GM23338 (cell line): ENCODE measurements at regions not wholly inside any gene's neighbourhood (a gene's known extent, or its start where the extent isn't known, plus 50 kb on each side); places are given as distances from the start of the nearest gene placed in this dataset.

Experiments used
- ATAC-seq: fragments of 200-7000 bp; cut with Tn5 transposase; 3 replicates; pipeline ENCODE4 v1.9.1; 2020
- DNase-seq: peaks from one replicate; pipeline ENCODE4 v3.0.0-alpha.2; 2015; ENCODE audit warnings: low spot score
- H2AFZ ChIP-seq: fragments of 200-600 bp; sonication (generic); 2 replicates; pipeline ENCODE4 v1.8.0; 2016; ENCODE audit warnings: antibody characterized with exemption, mild to moderate bottlenecking, moderate library complexity
- H3F3A ChIP-seq: fragments of 200-600 bp; sonication (generic); replicated peaks from 2 replicates; pipeline ENCODE4 v1.8.0; 2017; ENCODE audit warnings: antibody characterized with exemption, mixed run types, low read depth
- H3K27ac ChIP-seq: fragments of 200-600 bp; sonication (generic); 2 replicates; pipeline ENCODE4 v1.6.1; 2016; ENCODE audit warnings: low read depth
- H3K27me3 ChIP-seq: fragments of 200-600 bp; sonication (generic); 2 replicates; pipeline ENCODE4 v1.8.0; 2016; ENCODE audit warnings: mild to moderate bottlenecking, mixed run types, moderate library complexity; ENCODE audit not compliant: insufficient read depth
- H3K36me3 ChIP-seq: fragments of 200-600 bp; sonication (generic); 2 replicates; pipeline ENCODE4 v1.8.0; 2016; ENCODE audit warnings: mild to moderate bottlenecking; ENCODE audit not compliant: insufficient read depth
- H3K4me1 ChIP-seq: fragments of 200-600 bp; sonication (generic); 2 replicates; pipeline ENCODE4 v1.8.0; 2016; ENCODE audit warnings: mild to moderate bottlenecking, moderate library complexity; ENCODE audit not compliant: insufficient read depth
- H3K4me2 ChIP-seq: fragments of 200-600 bp; sonication (generic); 2 replicates; pipeline ENCODE4 v1.7.1; 2017; ENCODE audit warnings: mixed run types
- H3K4me3 ChIP-seq: fragments of 200-600 bp; sonication (generic); 2 replicates; pipeline ENCODE4 v1.6.1; 2016; ENCODE audit warnings: mixed run types
- H3K79me2 ChIP-seq: fragments of 200-600 bp; sonication (generic); replicated peaks from 2 replicates; pipeline ENCODE4 v1.8.0; 2017; ENCODE audit warnings: mild to moderate bottlenecking; ENCODE audit not compliant: insufficient read depth
- H3K9me2 ChIP-seq: fragments of 200-600 bp; sonication (generic); 2 replicates; pipeline ENCODE4 v1.8.0; 2017; ENCODE audit not compliant: insufficient read depth
- H4K20me1 ChIP-seq: fragments of 200-600 bp; sonication (generic); replicated peaks from 2 replicates; pipeline ENCODE4 v1.8.0; 2017; ENCODE audit warnings: mild to moderate bottlenecking; ENCODE audit not compliant: insufficient read depth
- H3K27ac Mint-ChIP-seq: 2 replicates; pipeline ENCODE4 v1.8.0; 2020; ENCODE audit warnings: inconsistent platforms, mild to moderate bottlenecking, moderate library complexity, mixed read lengths
- H3K27me3 Mint-ChIP-seq: 3 replicates; pipeline ENCODE4 v1.8.0; 2022; ENCODE audit warnings: low read depth, mild to moderate bottlenecking, moderate library complexity, mixed read lengths, inconsistent platforms; ENCODE audit not compliant: insufficient read depth, poor library complexity
- H3K36me3 Mint-ChIP-seq: 3 replicates; pipeline ENCODE4 v1.8.0; 2021; ENCODE audit warnings: low read depth, mild to moderate bottlenecking, inconsistent platforms, moderate library complexity, mixed read lengths
- H3K4me1 Mint-ChIP-seq: 3 replicates; pipeline ENCODE4 v1.8.0; 2020; ENCODE audit warnings: mild to moderate bottlenecking, inconsistent platforms, mixed read lengths
- H3K4me3 Mint-ChIP-seq: 3 replicates; pipeline ENCODE4 v1.8.0; 2021; ENCODE audit warnings: moderate library complexity, mild to moderate bottlenecking, inconsistent platforms, mixed read lengths
- H3K9me3 Mint-ChIP-seq: 3 replicates; pipeline ENCODE4 v1.8.0; 2020; ENCODE audit warnings: moderate library complexity, mild to moderate bottlenecking, inconsistent platforms, mixed read lengths
- CREB1 ChIP-seq: fragments of 250-450 bp; sonication (Bioruptor Pico); IDR thresholded peaks from 2 replicates; pipeline ENCODE4 v1.5.0; 2020; ENCODE audit warnings: low read depth, mild to moderate bottlenecking, moderate library complexity
- EZH2 ChIP-seq: fragments of 200-600 bp; sonication (generic); IDR thresholded peaks from one replicate; pipeline ENCODE4 v1.8.0; 2017; ENCODE audit warnings: antibody characterized with exemption, mild to moderate bottlenecking, low read depth; ENCODE audit not compliant: unreplicated experiment
- EZH2phosphoT487 ChIP-seq: fragments of 200-600 bp; sonication (generic); IDR thresholded peaks from one replicate; pipeline ENCODE4 v1.8.1; 2018; ENCODE audit warnings: antibody characterized with exemption; ENCODE audit not compliant: unreplicated experiment
- JUNB ChIP-seq: IDR thresholded peaks from one replicate; pipeline ENCODE4 v1.6.1; 2016; ENCODE audit warnings: antibody characterized with exemption; ENCODE audit not compliant: unreplicated experiment
- NANOG ChIP-seq: IDR thresholded peaks from 2 replicates; pipeline ENCODE4 v1.6.1; 2016; ENCODE audit warnings: antibody characterized with exemption, borderline replicate concordance
- POLR2AphosphoS5 ChIP-seq: IDR thresholded peaks from 2 replicates; pipeline ENCODE4 v1.6.1; 2016; ENCODE audit warnings: antibody characterized with exemption, low read depth
- ZNF114 ChIP-seq: fragments of 250-450 bp; sonication (Bioruptor Pico); IDR thresholded peaks from 2 replicates; pipeline ENCODE4 v1.5.0; 2020; ENCODE audit warnings: mild to moderate bottlenecking, moderate library complexity
- ZNF331 ChIP-seq: fragments of 250-450 bp; sonication (Bioruptor Pico); IDR thresholded peaks from 2 replicates; pipeline ENCODE4 v1.5.0; 2020; ENCODE audit warnings: low read depth, mild to moderate bottlenecking, moderate library complexity
- TF ChIP-seq, protein P1 (sequence below): IDR thresholded peaks from one replicate; pipeline ENCODE4 v1.6.1; 2018; ENCODE audit warnings: antibody characterized with exemption; ENCODE audit not compliant: unreplicated experiment
- TF ChIP-seq, protein P2 (sequence below), 2 experiments: fragments of 200-600 bp in 1 of 2; sonication (generic) in 1 of 2; conservative IDR thresholded peaks; 2 replicates each; pipeline versions ENCODE4 v1.5.1 to v1.6.1; 2016 to 2017; ENCODE audit warnings: antibody characterized with exemption in 2 of 2, low read depth in 2 of 2, mild to moderate bottlenecking in 2 of 2, moderate library complexity in 1 of 2
- TF ChIP-seq, protein P3 (sequence below): fragments of 250-450 bp; sonication (Bioruptor Pico); IDR thresholded peaks from 2 replicates; pipeline ENCODE4 v1.5.0; 2020; ENCODE audit warnings: mild to moderate bottlenecking, moderate library complexity

DNA sequence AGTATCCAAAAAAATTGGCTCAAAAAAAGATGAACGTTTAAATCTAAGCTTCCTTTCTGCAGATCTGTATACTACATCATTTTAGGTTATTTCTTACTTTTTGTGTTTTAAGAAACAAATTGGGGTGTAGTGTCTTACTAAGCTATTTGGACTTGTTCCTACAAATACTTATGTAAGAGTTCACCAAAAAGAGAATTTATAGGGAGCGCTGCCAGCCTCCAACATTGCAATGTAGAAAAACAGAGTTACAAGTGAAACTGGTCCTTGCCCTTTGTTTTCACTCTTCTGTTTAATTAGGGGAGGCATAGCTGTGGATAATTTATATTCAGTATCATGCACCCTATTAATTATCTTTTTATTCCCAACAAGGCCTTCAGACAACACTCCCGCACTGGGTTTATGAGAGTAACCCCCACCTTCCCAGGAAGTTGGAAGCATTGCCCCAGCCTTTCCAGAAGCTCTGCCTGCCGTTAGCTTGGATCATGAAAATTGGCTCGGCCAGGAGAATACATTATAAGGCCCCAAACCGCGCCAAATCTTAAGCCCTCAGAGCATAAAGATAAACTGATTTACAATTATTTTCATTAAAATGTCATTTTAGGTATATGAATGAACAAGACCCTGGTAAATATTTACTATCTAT, 261.8 kb upstream of the KLF6 start:
- Histone ChIP-seq H3F3A (no peaks in the 10 kb centered on the region), H3K4me3 (no peak overlapping the region), H3K27ac (no peak overlapping the region), H3K9me2 (0 out of 2 replicates have a peak, but pooled peaks cover 7% of the 10 kb centered on the region), H4K20me1 (no peaks in the 10 kb centered on the region), H3K27me3 (no peaks in the 10 kb centered on the region), H3K4me1 (no peaks in the 10 kb centered on the region), H3K36me3 (no peaks in the 10 kb centered on the region), H2AFZ (no peak overlapping the region), H3K79me2 (no peaks in the 10 kb centered on the region), H3K4me2 (no peak overlapping the region)
- Mint-ChIP-seq H3K4me3 (no peak overlapping the region), H3K27ac (no peak overlapping the region), H3K4me1 (no peaks in the 10 kb centered on the region), H3K36me3 (peaks cover 9% of the 10 kb centered on the region; the same call in 2 of the 3 replicates), H3K9me3 (peaks cover 9% of the 10 kb centered on the region), H3K27me3 (no peaks in the 10 kb centered on the region)
- DNase-seq, result no peak
- no peak for ATAC-seq
- TF ChIP-seq, protein P1, sequence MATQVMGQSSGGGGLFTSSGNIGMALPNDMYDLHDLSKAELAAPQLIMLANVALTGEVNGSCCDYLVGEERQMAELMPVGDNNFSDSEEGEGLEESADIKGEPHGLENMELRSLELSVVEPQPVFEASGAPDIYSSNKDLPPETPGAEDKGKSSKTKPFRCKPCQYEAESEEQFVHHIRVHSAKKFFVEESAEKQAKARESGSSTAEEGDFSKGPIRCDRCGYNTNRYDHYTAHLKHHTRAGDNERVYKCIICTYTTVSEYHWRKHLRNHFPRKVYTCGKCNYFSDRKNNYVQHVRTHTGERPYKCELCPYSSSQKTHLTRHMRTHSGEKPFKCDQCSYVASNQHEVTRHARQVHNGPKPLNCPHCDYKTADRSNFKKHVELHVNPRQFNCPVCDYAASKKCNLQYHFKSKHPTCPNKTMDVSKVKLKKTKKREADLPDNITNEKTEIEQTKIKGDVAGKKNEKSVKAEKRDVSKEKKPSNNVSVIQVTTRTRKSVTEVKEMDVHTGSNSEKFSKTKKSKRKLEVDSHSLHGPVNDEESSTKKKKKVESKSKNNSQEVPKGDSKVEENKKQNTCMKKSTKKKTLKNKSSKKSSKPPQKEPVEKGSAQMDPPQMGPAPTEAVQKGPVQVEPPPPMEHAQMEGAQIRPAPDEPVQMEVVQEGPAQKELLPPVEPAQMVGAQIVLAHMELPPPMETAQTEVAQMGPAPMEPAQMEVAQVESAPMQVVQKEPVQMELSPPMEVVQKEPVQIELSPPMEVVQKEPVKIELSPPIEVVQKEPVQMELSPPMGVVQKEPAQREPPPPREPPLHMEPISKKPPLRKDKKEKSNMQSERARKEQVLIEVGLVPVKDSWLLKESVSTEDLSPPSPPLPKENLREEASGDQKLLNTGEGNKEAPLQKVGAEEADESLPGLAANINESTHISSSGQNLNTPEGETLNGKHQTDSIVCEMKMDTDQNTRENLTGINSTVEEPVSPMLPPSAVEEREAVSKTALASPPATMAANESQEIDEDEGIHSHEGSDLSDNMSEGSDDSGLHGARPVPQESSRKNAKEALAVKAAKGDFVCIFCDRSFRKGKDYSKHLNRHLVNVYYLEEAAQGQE, result no peak
- TF ChIP-seq, protein P2, sequence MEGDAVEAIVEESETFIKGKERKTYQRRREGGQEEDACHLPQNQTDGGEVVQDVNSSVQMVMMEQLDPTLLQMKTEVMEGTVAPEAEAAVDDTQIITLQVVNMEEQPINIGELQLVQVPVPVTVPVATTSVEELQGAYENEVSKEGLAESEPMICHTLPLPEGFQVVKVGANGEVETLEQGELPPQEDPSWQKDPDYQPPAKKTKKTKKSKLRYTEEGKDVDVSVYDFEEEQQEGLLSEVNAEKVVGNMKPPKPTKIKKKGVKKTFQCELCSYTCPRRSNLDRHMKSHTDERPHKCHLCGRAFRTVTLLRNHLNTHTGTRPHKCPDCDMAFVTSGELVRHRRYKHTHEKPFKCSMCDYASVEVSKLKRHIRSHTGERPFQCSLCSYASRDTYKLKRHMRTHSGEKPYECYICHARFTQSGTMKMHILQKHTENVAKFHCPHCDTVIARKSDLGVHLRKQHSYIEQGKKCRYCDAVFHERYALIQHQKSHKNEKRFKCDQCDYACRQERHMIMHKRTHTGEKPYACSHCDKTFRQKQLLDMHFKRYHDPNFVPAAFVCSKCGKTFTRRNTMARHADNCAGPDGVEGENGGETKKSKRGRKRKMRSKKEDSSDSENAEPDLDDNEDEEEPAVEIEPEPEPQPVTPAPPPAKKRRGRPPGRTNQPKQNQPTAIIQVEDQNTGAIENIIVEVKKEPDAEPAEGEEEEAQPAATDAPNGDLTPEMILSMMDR (conservative IDR thresholded peaks at IDR 0.05; ENCODE audit: low read depth in 2 of 2), result no peak
- TF ChIP-seq ZNF114, result no peak
- TF ChIP-seq ZNF331 (CRISPR knock-in tag), result no peak
- TF ChIP-seq EZH2phosphoT487, result no peak
- TF ChIP-seq, protein P3, sequence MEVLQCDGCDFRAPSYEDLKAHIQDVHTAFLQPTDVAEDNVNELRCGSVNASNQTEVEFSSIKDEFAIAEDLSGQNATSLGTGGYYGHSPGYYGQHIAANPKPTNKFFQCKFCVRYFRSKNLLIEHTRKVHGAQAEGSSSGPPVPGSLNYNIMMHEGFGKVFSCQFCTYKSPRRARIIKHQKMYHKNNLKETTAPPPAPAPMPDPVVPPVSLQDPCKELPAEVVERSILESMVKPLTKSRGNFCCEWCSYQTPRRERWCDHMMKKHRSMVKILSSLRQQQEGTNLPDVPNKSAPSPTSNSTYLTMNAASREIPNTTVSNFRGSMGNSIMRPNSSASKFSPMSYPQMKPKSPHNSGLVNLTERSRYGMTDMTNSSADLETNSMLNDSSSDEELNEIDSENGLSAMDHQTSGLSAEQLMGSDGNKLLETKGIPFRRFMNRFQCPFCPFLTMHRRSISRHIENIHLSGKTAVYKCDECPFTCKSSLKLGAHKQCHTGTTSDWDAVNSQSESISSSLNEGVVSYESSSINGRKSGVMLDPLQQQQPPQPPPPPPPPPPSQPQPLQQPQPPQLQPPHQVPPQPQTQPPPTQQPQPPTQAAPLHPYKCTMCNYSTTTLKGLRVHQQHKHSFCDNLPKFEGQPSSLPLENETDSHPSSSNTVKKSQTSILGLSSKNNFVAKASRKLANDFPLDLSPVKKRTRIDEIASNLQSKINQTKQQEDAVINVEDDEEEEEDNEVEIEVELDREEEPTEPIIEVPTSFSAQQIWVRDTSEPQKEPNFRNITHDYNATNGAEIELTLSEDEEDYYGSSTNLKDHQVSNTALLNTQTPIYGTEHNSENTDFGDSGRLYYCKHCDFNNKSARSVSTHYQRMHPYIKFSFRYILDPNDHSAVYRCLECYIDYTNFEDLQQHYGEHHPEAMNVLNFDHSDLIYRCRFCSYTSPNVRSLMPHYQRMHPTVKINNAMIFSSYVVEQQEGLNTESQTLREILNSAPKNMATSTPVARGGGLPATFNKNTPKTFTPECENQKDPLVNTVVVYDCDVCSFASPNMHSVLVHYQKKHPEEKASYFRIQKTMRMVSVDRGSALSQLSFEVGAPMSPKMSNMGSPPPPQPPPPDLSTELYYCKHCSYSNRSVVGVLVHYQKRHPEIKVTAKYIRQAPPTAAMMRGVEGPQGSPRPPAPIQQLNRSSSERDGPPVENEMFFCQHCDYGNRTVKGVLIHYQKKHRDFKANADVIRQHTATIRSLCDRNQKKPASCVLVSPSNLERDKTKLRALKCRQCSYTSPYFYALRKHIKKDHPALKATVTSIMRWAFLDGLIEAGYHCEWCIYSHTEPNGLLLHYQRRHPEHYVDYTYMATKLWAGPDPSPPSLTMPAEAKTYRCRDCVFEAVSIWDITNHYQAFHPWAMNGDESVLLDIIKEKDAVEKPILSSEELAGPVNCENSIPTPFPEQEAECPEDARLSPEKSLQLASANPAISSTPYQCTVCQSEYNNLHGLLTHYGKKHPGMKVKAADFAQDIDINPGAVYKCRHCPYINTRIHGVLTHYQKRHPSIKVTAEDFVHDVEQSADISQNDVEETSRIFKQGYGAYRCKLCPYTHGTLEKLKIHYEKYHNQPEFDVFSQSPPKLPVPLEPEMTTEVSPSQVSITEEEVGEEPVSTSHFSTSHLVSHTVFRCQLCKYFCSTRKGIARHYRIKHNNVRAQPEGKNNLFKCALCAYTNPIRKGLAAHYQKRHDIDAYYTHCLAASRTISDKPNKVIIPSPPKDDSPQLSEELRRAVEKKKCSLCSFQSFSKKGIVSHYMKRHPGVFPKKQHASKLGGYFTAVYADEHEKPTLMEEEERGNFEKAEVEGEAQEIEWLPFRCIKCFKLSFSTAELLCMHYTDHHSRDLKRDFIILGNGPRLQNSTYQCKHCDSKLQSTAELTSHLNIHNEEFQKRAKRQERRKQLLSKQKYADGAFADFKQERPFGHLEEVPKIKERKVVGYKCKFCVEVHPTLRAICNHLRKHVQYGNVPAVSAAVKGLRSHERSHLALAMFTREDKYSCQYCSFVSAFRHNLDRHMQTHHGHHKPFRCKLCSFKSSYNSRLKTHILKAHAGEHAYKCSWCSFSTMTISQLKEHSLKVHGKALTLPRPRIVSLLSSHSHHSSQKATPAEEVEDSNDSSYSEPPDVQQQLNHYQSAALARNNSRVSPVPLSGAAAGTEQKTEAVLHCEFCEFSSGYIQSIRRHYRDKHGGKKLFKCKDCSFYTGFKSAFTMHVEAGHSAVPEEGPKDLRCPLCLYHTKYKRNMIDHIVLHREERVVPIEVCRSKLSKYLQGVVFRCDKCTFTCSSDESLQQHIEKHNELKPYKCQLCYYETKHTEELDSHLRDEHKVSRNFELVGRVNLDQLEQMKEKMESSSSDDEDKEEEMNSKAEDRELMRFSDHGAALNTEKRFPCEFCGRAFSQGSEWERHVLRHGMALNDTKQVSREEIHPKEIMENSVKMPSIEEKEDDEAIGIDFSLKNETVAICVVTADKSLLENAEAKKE, result no peak
- no peak for TF ChIP-seq POLR2AphosphoS5
- no peak for TF ChIP-seq CREB1 (CRISPR knock-in tag)
- TF ChIP-seq EZH2, result no peak
- no peak for TF ChIP-seq JUNB
- no peak for TF ChIP-seq NANOG
